RCC 7860 (cell line): ENCODE measurements at regions not wholly inside any gene's neighbourhood (a gene's known extent, or its start where the extent isn't known, plus 50 kb on each side); places are given as distances from the start of the nearest gene placed in this dataset.
"Not testable (repeated sequence)": the region's sequence is repeated elsewhere in the genome, so short reads cannot be mapped to it uniquely, and the experiment has no call there.

Experiments
- DNase-seq: peaks from one replicate; pipeline ENCODE4 v3.0.0-alpha.2; 2015; ENCODE audit warnings: low spot score
- FAIRE-seq: peaks from 2 replicates; lab custom pipeline; 2012; peaks lifted over from hg19 to GRCh38; lab: Jason Lieb, UNC

GRCh38 chr17:27049104-27049784, 244.7 kb upstream of the WSB1 start:
- FAIRE-seq (no peak), DNase-seq (peak; percentile 18)

DNA sequence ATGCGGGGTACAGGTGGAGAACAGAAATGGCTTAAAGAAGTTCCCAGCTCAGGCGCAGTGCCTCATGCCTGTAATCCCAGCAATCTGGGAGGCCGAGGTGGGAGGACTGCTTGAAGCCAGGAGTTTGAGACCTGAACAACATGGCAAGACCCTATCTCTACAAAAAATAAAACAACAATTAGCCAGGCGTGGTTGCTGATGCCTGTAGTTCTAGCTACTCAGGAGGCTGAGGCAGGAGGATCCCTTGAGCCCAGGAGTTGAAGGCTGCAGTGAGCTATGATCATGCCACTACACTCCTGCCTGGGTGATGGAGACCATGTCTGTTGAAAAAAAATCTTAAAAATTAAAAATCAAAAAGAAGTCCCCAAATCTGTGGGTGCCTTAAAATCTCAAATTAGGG, 228.3 kb upstream of the WSB1 start:
- DNase-seq (no peak), FAIRE-seq (no peak)

DNA sequence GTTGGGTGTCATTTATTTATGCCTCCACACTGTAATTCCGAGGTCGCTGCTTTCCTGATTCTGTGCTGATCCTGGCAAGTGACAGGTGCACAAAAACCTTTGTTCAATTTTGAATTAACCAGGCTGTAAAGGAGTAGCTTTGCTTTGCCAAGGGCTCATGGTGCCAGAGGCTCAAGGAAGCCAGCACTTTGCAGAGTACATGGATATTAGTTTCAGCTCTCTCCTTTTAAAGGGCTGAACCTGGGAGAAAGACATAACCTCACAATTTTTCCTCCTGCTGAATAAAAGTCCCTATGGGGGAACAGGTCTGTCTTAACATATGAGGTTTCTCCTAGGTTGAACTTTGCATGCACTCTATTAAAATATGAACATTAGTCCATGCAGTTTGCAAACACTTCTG, 227.6 kb upstream of the WSB1 start:
- FAIRE-seq (no peak), DNase-seq (no peak)

DNA sequence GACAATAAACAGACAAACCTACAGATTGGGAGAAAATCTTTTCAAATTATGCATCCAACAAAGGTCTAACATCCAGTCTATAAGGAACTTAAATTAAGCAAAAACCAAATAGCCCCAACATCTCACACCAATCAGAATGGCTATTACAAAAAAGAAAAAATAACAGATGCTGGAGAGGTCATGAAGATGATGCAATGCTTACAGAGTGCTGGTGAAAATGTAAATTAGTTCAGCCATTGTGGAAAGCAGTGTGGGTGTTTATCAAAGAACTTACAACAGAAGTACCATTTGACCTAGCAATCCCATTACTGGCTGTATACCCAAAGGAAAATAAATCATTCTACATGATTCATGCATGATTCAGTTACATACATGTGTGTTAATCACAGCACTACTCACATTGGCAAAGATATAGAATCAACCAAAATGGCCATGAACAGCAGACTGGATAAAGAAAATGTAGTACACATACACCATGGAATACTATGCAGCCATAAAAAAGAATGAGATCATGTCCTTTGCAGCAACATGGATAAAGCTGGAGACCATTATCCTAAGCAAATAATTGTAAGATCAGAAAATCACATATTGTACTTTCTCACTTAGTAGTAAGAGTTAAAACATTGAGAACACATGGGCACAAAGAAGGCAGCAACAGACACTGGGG, 223.9 kb upstream of the WSB1 start:
- DNase-seq, result no peak
- no peak for FAIRE-seq

DNA sequence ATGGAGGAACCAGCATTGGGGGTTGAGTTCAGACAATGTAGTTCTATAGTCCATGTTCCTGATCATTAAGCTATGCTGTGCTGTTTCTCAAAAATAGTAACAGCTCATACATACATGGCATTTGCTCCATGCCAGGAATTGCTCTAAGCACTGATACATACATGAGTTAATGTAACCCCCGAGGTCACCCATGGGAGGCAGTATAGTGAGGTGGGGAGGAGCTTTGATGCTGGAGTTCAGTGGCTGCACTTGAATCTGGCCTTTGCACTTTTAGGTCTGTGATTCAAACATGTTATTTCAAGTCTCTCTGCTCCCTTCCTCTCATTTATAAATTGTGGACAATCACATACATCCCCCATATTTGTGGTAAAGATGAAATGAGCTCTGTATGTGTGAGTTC, 223.1 kb upstream of the WSB1 start:
- FAIRE-seq, result no peak

GRCh38 chr17:27072885-27073284, 221.0 kb upstream of the WSB1 start:
- no peak for FAIRE-seq
- DNase-seq, result no peak

More for the DNA sequence above, 223.1 kb upstream of the WSB1 start:
- no peak for DNase-seq

DNA sequence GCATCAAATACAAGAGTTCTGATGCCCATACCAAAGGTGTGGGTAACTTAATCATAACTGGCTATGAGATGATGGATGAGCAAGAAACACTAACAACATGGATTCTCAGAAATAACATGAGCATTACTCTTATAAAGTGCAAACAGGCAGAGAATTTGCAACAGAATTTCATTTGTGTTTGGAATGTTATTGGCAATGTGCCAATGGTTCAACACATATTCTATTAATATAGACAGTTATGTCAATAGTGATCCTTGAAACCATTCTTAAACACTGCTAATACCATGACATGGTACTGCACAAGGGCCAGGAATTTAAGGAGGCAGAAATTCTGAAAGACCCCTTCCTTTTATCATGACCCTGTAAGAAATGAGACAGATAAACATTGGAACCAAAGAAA, 217.1 kb upstream of the WSB1 start:
- FAIRE-seq, result no peak
- DNase-seq, result no peak

GRCh38 chr17:27078296-27078695, 215.6 kb upstream of the WSB1 start:
- FAIRE-seq (no peak), DNase-seq (no peak)

- FAIRE-seq (no peak), DNase-seq (no peak)
Observed at GRCh38 chr17:27079660-27080059, 214.3 kb upstream of the WSB1 start.

DNA sequence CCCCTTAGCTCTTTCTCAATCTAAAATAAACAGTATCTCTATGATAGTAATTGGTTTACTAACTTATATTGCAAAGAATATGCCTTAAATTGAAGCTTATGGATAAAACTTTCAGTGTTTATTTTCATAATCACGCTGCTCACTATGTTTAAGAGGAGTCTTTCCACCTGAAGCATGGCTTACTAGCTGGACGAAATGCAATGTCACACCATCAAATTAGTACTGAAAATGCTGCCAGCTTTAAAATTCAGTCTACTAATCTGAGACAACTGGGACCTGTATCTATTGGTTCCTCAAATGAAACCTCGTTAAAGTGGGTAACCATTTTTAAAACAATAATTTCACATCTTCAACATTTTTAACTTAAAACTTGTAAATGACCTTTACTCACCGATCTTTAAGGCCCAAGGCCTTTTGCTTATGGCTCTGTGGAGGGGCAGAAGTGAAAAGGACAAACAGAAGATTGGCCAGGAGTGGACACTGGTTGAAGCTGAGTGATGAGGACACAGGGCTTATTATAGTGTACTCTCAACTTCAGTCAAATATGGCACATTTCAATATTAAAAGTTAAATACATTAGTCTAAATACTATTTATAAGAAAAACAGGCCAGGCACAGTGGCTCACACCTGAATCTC, 212.8 kb upstream of the WSB1 start:
- no peak for DNase-seq
- FAIRE-seq, result no peak

DNA sequence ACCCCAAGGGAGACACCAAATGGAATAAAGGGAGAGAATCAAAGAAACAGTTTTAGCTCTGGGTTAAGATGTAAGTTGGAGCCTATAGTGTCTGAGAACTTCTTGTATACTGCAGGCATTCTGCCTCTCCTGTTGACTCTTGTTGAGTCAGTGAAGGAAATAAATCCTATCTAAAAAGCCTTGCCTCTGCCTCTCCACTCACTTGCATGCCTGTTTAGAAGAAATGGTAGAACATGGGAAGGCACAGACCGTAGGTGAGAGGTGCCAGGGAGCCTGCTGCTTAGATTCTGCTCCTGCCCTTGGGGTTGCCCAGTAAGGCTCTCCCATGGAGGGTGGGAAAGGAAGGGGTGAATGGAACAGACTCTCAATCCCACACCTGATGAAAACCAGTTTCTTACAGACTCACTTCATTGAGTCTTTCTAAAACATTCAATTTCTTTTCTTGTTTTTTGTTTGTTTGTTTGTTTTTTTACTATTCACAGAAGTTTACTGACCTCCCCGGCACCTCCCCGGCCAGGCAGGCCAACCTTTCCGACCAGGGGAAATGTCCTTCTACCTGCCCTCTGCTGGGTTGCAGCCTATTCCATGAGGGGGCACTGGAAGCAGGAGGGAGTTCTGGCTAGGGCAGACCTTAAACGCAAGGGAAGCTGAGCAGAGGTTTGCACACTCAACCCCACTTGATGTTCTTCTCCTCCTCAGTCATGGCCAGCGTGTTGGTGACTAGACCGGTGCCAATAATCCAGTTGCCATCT, 211.7 kb upstream of the WSB1 start:
- DNase-seq (no peak), FAIRE-seq (no peak)

DNA sequence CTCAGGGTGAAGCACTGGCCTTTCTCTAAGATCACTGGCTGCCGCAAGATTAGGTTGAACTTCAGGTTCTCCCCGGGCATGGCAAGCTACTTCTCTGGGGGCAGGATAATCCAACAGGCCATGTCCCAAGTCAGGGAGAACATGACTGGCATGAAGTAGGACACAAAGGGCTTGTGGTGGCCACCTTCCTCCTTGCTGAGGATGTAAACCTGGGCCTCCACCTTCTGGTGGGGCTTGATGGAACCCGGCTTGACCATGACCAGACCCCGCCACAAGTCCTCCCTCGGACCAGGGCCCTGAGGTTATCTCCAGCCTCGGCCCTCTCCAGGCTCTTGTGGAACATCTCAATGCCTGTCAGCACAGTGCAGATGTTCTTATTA, 211.1 kb upstream of the WSB1 start:
- no peak for FAIRE-seq
- DNase-seq, result no peak

DNA sequence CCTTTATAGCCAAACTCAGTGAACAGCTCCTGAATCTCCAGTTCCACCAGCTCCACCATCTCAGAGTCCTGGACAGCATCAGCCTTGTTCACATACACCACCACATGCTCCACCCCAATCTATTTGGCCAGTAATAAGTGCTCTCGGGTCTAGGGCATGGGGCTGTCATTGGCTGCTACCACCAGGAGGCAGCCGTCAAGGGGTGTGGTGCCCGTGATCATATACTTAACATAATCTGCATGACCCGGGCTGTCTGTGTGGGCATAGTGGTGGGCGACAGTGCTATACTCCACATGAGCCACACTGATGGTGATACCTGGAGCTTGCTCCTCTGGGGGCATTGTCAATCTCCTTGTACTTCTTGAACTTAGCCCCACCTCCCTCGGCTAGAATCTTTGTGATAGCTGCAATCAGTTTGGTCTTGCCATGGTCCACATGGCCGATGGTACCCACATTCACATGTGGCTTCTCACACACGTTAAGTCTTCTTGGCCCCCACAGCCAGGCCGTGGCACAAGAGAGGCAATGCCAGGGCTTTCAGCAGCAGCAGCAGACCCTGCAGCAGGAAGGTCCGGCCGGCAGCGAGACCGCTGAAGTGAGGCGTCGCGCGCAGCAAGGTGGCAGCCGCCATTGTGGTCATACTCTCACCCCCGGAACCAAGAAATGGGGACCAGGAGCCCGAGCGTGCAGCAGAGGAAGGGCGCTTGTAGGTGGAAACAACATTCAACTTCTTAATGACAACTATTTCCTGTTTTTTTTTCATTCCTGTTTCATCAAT, 210.3 kb upstream of the WSB1 start:
- FAIRE-seq, result no peak
- DNase-seq, result no peak

DNA sequence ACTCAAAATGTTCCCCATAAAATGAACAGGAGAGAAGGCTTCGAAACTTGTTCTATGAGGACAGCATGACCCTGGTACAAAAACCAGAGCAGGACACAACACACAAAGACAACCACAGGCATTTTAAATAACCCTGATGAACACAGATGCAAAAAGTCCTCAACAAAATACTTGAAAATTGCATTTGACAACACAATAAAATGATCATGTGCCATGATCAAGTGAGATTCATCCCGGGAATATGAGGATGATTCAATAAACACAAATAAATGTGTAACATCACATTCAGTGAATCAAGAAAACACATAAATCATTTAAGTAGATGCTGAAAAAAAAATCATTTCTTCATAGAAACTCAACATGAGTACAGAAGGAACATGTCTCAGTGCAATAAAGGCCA, 208.4 kb upstream of the WSB1 start:
- no peak for FAIRE-seq

DNA sequence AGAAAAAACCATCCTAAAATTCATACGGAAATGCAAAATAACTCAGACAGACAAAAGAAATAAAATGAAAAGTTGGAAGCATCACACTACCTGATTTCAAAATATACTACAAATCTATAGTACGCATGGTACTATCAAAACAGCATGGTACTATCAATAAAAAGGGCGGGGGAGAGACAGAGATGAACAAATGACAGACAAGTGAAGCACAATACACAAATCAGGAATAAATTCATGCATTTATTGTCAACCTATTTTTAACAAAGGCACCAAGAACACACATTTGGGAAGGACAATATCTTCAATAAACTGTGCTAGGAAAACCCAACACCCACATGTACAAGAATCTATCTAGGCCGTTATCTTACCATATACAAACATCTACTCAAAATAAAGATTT, 207.4 kb upstream of the WSB1 start:
- FAIRE-seq (no peak), DNase-seq (no peak)

More for the DNA sequence above, 208.4 kb upstream of the WSB1 start:
- no peak for DNase-seq

DNA sequence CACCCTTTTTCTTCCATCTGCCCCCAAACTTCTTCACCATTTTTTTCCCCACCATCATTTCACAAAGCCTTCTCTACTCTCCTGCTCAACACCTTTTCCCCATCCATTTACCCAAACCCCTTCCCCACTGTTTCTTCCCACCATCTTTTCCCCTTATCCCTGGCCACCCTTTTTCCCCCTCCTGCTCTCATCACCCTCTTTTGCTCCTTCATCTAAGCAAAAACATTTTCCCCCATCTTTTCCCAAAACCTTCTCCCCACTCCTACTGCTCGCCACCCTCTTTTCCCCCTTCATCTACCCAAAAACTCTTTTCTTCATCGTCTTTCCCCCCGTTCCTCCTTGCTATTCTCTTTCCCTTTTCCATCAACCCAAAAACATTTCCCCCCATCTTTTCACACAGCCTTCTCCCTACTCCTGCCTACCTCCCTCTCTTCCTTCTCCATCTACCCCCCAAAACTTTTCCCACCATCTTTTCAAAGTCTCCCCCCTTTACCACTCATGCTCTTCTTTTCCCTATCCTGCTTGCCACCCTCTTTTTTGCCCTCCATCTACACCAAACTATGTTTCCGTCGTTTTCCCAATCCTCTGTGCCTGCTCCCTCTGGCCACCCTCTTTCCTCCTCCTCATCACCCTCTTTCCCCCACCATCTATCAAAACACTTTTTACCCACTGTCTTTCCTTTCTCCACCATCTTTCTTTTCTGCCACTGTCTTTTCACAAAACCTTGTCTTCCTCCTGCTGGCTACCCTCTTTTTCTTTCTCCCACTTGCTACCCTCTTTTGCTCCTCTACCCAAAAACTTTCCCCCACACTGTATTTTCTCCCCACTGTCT, 205.8 kb upstream of the WSB1 start:
- DNase-seq (no peak), FAIRE-seq (no peak)

GRCh38 chr17:27088767-27089078, 205.2 kb upstream of the WSB1 start:
- FAIRE-seq, result no peak
- DNase-seq, result no peak

- not testable (repeated sequence) for DNase-seq, FAIRE-seq
Observed at GRCh38 chr17:27089079-27089928, 204.6 kb upstream of the WSB1 start.

DNA sequence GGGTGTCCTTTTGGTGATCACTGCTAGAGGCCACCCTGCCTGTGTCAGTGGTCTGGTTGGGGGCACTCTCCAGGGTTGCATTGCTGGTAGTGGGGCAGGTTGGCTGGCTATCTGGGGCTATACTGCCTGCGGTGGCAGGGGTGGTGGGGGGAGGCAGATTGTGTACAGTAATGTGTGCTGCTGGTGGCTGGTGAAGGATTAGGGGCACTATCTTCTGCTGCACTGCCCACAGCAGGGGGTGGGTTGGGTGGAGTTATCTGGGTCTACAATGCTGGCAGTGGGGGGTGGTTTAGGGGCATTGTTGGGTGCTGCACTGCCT, 204.0 kb upstream of the WSB1 start:
- FAIRE-seq (no peak), DNase-seq (no peak)
